GM06990 (cell line): ENCODE measurements at regions not wholly inside any gene's neighbourhood (a gene's known extent, or its start where the extent isn't known, plus 50 kb on each side); places are given as distances from the start of the nearest gene placed in this dataset.

Source experiments
- DNase-seq: peaks from one replicate; pipeline ENCODE4 v3.0.0-alpha.2; 2011; ENCODE audit not compliant: insufficient read length; ENCODE audit errors: extremely low read depth
- H3K27me3 ChIP-seq: replicated peaks from 2 replicates; pipeline ENCODE4 v1.6.0; 2011; ENCODE audit warnings: low read length; ENCODE audit not compliant: control insufficient read depth, insufficient read depth
- H3K36me3 ChIP-seq: 2 replicates; pipeline ENCODE4 v1.5.1; 2011; ENCODE audit warnings: low read length; ENCODE audit not compliant: control insufficient read depth, insufficient read depth
- H3K4me3 ChIP-seq: replicated peaks from 2 replicates; pipeline ENCODE4 v1.5.1; 2011; ENCODE audit warnings: low read depth, mild to moderate bottlenecking, control low read depth, low read length
- TF ChIP-seq, protein P1 (sequence below): IDR thresholded peaks from 2 replicates; pipeline ENCODE4 v1.5.1; 2011; ENCODE audit warnings: low read length, control low read depth, mild to moderate bottlenecking, inconsistent platforms; ENCODE audit not compliant: insufficient read depth, poor library complexity, severe bottlenecking

GRCh38 chr2:58720770-58721697, 479.9 kb upstream of the FANCL start:
- DNase-seq, result no peak
- TF ChIP-seq, protein P1, sequence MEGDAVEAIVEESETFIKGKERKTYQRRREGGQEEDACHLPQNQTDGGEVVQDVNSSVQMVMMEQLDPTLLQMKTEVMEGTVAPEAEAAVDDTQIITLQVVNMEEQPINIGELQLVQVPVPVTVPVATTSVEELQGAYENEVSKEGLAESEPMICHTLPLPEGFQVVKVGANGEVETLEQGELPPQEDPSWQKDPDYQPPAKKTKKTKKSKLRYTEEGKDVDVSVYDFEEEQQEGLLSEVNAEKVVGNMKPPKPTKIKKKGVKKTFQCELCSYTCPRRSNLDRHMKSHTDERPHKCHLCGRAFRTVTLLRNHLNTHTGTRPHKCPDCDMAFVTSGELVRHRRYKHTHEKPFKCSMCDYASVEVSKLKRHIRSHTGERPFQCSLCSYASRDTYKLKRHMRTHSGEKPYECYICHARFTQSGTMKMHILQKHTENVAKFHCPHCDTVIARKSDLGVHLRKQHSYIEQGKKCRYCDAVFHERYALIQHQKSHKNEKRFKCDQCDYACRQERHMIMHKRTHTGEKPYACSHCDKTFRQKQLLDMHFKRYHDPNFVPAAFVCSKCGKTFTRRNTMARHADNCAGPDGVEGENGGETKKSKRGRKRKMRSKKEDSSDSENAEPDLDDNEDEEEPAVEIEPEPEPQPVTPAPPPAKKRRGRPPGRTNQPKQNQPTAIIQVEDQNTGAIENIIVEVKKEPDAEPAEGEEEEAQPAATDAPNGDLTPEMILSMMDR, result no peak
- H3K27me3 ChIP-seq, result no peaks in the 10 kb centered on the region
- H3K4me3 ChIP-seq, result no peak overlapping the region
- H3K36me3 ChIP-seq, result no peaks in the 10 kb centered on the region

DNA sequence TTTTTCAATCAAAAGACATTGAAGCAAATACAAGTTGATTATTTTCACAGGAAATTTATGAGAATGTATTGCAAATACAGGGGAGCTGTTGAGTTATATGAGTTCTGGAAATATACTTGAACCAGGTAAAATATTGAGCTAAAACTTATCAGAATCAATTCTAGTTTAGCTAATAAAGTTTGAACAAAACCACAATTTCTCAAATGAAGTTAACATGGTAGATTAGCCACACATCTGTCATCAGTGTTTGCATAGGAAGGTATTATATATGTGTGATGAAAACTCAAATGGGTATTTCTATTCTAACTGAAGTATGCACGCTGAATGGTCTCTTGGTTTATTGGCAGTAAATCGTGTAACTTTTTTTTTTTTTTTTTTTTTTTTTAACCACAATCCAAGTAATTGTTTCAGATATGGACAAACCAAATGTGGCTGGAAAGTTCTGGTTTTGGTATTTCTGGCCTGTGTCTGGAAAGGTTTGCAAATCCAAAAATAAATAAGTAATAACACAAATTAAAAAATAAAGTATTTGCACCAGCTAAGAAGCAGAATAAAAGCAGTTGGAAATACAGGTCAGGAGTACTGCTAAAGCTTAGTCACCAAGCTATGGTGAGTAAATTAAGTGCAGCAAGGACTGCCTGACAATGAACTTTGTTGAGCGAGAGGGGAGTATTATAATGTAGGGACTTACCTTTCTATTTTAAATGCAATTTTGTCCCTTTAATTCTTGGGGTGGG, 479.1 kb upstream of the FANCL start:
- Histone ChIP-seq H3K4me3 (no peak overlapping the region), H3K27me3 (no peaks in the 10 kb centered on the region), H3K36me3 (no peaks in the 10 kb centered on the region)
- TF ChIP-seq, protein P1, result no peak
- no peak for DNase-seq

GRCh38 chr2:58715344-58715743, 474.2 kb upstream of the FANCL start:
- H3K36me3 ChIP-seq, result no peaks in the 10 kb centered on the region
- TF ChIP-seq, protein P1, result no peak

GRCh38 chr2:58714238-58714637, 473.1 kb upstream of the FANCL start:
- H3K36me3 ChIP-seq, result no peaks in the 10 kb centered on the region
- TF ChIP-seq, protein P1, result no peak
- H3K4me3 ChIP-seq, result no peak overlapping the region
- no peak for DNase-seq
- H3K27me3 ChIP-seq, result no peaks in the 10 kb centered on the region

More at GRCh38 chr2:58715344-58715743, 474.2 kb upstream of the FANCL start:
- no peak for DNase-seq
- H3K27me3 ChIP-seq, result no peaks in the 10 kb centered on the region
- no peak overlapping the region for H3K4me3 ChIP-seq

DNA sequence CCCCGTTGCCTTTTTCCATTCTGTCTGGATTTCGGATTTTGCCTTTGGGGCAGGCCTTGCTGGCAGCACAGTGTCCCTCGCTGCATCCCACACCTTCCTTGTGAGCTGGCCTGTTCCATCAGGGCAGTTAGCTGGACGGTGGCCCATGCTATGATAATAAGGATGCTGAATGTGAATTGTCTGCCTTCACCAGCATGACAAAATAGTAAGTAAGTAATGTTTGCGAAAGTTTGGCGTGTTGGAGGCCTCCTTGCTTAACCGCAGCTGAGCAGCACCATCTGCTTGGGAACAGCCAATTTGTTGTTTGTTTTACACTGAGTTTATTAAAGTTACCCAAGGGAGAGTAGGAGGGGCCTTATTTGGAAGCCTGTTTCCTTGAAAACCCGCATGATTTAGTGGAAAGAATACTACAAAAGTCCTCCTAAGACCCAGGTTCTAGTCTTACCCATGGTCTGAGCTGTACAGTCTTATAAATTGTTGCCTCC, 469.7 kb upstream of the FANCL start:
- H3K4me3 ChIP-seq, result no peak overlapping the region
- TF ChIP-seq, protein P1, result no peak
- no peaks in the 10 kb centered on the region for H3K27me3 ChIP-seq
- H3K36me3 ChIP-seq, result no peaks in the 10 kb centered on the region
- no peak for DNase-seq
